GM19351 (cell line): ENCODE measurements at regions not wholly inside any gene's neighbourhood (a gene's known extent, or its start where the extent isn't known, plus 50 kb on each side); places are given as distances from the start of the nearest gene placed in this dataset.
A peak's percentile ranks its signal among the peaks of the same experiment; 100 is the strongest.
"Not testable (repeated sequence)": the region's sequence is repeated elsewhere in the genome, so short reads cannot be mapped to it uniquely, and the experiment has no call there.

Experiments
- ATAC-seq: cut with Tn5 transposase; IDR thresholded peaks from one replicate; pipeline ENCODE4 v1.9.1; 2021; ENCODE audit warnings: mild to moderate bottlenecking, moderate library complexity; ENCODE audit not compliant: unreplicated experiment

GRCh38 chr1:165147799-165148198, 208.7 kb downstream of the LMX1A start:
- no peak for ATAC-seq

DNA sequence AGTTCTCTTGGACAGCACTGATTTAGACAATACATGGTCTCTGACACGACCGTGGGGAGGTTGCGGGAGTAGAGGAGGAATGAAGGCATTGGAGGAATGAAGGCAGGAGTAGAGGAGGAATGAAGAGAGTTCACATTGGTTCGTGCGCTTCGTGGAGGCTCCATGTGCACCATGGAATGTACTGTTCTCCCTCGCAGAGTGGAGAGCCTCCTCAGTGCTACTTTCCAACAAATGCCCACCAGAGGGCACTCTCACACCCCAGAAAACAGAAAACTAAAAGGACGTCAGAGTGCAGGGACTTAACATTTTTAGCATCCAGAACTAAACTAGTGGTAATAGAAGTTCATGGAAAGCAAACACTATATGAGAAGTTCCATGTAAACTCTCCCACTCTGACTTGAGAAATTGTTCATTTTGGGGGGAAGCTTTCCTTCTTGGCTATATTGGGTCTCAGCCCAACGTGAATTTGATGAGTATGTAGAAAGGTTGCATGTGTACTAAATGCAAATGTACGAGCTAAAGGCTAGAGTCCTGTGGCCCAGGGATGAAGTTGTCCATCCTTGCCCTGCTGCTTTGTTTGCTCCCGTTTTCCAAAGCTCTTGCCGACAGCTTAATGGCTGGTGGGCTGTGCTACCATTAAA, 211.6 kb downstream of the LMX1A start:
- peak; percentile 90 for ATAC-seq

- ATAC-seq = peak; percentile 58
Observed at GRCh38 chr1:165143437-165144065, 213.0 kb downstream of the LMX1A start.

GRCh38 chr1:165138960-165139359, 217.6 kb downstream of the LMX1A start:
- no peak for ATAC-seq

- ATAC-seq = no peak
Observed at GRCh38 chr1:165137551-165138316, 218.8 kb downstream of the LMX1A start.

DNA sequence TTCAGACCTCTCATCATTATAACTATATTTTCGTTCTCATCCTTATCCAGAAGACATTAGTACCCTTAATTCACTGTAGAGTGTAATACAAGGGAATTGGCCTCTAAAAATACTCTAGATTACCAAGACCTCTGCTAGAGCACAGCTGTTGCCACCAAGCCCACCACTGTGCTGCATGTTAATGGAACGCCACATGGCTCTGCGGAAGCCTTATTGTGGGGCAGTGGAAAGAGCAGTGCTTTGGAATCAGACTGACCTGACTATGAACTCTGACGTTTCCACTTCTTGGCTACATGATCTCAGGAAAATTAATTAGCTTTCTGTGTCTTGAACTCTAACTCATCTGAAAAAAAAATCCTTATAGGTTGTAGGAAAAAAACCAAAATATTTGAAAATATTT, 222.1 kb downstream of the LMX1A start:
- ATAC-seq = no peak

DNA sequence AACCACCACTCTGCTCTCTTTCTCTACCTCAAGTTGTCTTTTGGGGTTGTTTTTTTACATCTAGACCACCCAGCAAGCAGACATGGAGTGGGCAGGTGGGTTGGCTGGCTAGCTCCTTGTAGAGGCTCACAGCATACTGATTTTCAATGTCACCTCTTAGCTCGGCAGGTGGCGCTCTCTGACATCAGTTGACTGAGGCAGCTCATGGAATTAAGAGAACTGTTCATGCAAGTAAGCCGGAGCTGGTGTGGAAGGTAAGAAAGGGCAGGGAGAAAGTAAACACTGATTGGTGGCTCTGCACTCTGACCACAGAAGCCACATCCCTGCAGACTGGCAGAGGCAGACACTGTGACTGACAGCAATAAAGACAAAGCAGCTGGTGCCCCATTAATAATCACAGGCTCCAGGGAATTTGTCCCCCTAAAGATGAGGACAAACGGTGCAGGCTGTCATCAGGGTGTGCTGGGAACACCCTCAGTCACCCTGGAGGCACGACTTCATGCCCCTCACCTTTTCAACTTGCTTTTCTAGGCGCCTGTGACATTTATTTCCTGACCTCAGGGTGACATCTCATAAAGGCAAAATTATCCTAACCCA, 226.8 kb downstream of the LMX1A start:
- peak; percentile 91 for ATAC-seq

DNA sequence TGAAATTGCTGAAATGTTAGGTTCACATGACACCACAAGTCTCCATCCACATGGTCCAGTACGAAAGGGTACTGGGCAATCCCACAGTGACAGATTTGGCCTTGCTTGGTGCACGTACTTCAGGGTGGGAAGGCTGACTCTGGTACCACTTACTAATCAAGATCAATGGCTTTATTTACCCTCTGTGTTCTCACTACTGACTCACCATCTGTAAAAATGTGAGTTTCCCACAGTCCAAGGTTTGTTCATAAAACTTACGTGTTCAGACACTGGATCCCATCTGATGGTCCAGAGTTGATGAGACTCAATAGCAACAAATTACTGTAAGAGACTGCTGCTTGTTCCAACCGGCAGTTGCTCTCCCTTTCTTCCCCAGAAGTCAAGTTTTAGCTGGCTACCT, 231.7 kb downstream of the LMX1A start:
- no peak for ATAC-seq

DNA sequence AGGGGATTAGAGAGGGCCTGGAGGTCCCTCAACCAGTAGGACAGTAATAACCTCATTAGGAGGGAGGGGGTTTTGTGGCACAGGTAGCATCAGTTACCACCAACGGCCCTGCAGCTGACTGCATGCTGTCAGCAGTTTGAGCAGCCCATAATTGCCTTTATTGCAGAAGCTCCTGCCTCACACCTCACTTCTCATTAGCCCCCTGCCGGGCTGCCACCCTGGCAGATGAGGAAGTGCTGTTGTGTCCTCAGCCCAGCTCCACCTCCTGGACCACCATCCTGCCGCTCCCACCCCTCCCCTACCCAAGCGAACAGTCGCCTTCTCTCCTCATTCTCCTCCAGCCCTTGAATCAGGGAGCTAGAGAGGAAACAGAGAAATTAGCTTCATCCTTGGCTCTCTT, 237.4 kb downstream of the LMX1A start:
- no peak for ATAC-seq

- no peak for ATAC-seq
Observed at GRCh38 chr1:165117482-165117881, 239.0 kb downstream of the LMX1A start.

GRCh38 chr1:165116732-165117131, 239.8 kb downstream of the LMX1A start:
- ATAC-seq = no peak

- no peak for ATAC-seq
Observed at GRCh38 chr1:165116171-165116570, 240.3 kb downstream of the LMX1A start.

- ATAC-seq = no peak
Observed at GRCh38 chr1:165114889-165115285, 241.6 kb downstream of the LMX1A start.

DNA sequence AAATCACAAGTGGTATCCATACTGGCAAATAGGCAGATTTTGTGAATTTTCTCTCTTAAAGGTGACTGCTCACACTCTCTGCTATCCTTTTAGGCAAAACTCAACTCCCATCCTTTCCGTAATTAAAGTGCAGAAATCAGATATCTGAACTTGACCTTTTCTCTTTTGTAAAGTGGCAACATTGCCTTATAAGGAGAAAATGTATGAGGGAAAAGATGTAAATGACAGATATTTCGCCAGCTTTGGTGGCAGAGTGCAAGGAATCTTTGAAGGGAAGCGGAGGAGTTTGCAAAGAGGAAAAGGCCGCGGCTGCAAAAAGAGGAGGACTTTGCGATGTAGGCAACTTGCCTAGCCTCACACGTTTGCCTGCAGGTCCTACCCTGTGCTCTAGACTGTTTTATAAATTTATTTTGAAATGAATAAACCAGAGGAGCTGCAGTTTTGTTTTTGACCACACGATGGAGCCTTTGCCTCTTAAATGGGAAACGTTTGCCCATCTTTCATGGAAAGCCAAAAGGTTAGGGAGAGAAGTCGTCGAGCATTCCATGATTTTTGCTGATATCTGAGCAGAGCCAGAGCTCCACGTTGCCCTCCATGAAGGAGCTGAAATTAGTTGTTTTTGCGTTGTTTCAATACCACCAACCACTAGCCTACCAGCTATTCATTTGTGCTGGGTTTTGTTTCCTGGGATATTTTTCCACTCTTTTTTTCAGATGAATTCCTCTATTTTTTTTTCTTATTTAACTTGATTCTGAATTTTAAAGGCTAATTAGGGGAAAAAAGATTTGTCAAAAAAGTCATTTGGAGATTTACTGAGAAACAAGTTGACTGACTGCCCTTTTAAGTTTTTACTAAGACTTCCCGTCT, 242.3 kb downstream of the LMX1A start:
- ATAC-seq = no peak

- ATAC-seq = no peak
Observed at GRCh38 chr1:165112260-165112659, 244.3 kb downstream of the LMX1A start.

DNA sequence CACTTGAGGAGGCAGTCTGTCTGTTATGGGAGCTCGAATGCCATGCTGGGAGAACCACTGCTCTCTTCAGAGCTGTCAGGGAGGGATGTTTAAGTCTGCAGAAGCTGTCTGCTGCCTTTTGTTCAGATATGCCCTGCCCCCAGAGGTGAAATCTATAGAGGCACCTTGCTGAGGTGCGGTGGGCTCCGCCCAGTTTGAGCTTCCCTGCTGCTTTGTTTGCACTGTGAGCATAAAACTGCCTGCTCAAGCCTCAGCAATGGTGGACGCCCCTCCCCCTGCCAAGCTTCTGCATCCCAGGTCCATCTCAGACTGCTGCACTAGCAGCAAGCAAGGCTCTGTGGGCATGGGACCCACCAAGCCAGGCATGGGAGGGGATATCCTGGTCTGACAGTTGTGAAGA, 247.5 kb downstream of the LMX1A start:
- no peak for ATAC-seq

DNA sequence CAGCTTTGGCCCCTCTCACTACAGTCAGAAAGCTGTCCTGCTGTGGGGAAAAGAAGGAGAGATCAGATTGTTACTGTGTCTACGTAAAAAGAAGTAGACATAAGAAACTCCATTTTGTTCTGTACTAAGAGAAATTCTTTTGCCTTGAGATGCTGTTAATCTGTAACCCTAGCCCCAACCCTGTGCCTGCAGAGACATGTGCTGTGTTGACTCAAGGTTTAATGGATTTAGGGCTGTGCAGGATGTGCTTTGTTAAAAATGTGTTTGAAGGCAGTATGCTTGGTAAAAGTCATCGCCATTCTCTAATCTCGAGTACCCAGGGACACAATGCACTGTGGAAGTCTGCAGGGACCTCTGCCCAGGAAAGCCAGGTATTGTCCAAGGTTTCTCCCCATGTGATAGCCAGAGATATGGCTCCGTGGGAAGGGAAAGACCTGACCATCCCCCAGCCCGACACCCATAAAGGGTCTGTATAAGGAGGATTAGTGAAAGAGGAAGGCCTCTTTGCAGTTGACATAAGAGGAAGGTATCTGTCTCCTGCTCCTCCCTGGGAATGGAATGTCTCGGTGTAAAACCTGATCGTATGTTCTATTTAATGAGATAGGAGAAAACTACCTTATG, 263.9 kb downstream of the LMX1A start:
- ATAC-seq = not testable (repeated sequence)

GRCh38 chr1:165080253-165080896, 276.1 kb downstream of the LMX1A start:
- no peak for ATAC-seq

- no peak for ATAC-seq
Observed at GRCh38 chr1:165078391-165078790, 278.1 kb downstream of the LMX1A start.
